ENCODE measurements at regions not wholly inside any gene's neighbourhood (a gene's known extent, or its start where the extent isn't known, plus 50 kb on each side); places are given as distances from the start of the nearest gene placed in this dataset.

- TF ChIP-seq CTCF (IDR thresholded peaks at IDR 0.05): no peak
- TF ChIP-seq POLR2A (IDR thresholded peaks at IDR 0.05): no peak
Measured at GRCh38 chr14:71583194-71583593, 349.0 kb upstream of the RGS6 start.

Data from body of pancreas (tissue), 4 donors.